ENCODE measurements at regions not wholly inside any gene's neighbourhood (a gene's known extent, or its start where the extent isn't known, plus 50 kb on each side); places are given as distances from the start of the nearest gene placed in this dataset.

GRCh38 chr1:60950224-60951063 lies 131.9 kb upstream of the NFIA start:
- no peak overlapping the region for H3K4me3 ChIP-seq (ENCODE audit: control insufficient read depth, low read depth, low read length)
- DNase-seq (ENCODE audit: low read depth): no peak
- no peak for TF ChIP-seq CTCF (conservative IDR thresholded peaks at IDR 0.05; ENCODE audit: control insufficient read depth, insufficient read depth, low read depth, low read length)

GRCh38 chr1:60949826-60950197 lies 132.5 kb upstream of the NFIA start:
- TF ChIP-seq CTCF (conservative IDR thresholded peaks at IDR 0.05; ENCODE audit: control insufficient read depth, insufficient read depth, low read depth, low read length): no peak
- no peak overlapping the region for H3K4me3 ChIP-seq (ENCODE audit: control insufficient read depth, low read depth, low read length)

GRCh38 chr1:60949154-60949825 lies 133.1 kb upstream of the NFIA start:
- H3K4me3 ChIP-seq (ENCODE audit: control insufficient read depth, low read depth, low read length): no peak overlapping the region
- no peak for DNase-seq (ENCODE audit: low read depth)
- no peak for TF ChIP-seq CTCF (conservative IDR thresholded peaks at IDR 0.05; ENCODE audit: control insufficient read depth, insufficient read depth, low read depth, low read length)

More at GRCh38 chr1:60949826-60950197, 132.5 kb upstream of the NFIA start:
- DNase-seq (ENCODE audit: low read depth): no peak

- no peak for DNase-seq (ENCODE audit: low read depth)
- no peak overlapping the region for H3K4me3 ChIP-seq (ENCODE audit: control insufficient read depth, low read depth, low read length)
- no peak for TF ChIP-seq CTCF (conservative IDR thresholded peaks at IDR 0.05; ENCODE audit: control insufficient read depth, insufficient read depth, low read depth, low read length)
Observed at GRCh38 chr1:60948486-60948885, 133.9 kb upstream of the NFIA start.

GRCh38 chr1:60947367-60947766 lies 135.0 kb upstream of the NFIA start:
- H3K4me3 ChIP-seq (ENCODE audit: control insufficient read depth, low read depth, low read length): no peak overlapping the region
- no peak for DNase-seq (ENCODE audit: low read depth)
- TF ChIP-seq CTCF (conservative IDR thresholded peaks at IDR 0.05; ENCODE audit: control insufficient read depth, insufficient read depth, low read depth, low read length): no peak

GRCh38 chr1:60942896-60943638 lies 139.3 kb upstream of the NFIA start:
- TF ChIP-seq CTCF (conservative IDR thresholded peaks at IDR 0.05; ENCODE audit: control insufficient read depth, insufficient read depth, low read depth, low read length): no peak
- DNase-seq (ENCODE audit: low read depth): no peak
- no peak overlapping the region for H3K4me3 ChIP-seq (ENCODE audit: control insufficient read depth, low read depth, low read length)

Data from fibroblast of mammary gland (primary cell).